ENCODE measurements at regions not wholly inside any gene's neighbourhood (a gene's known extent, or its start where the extent isn't known, plus 50 kb on each side); places are given as distances from the start of the nearest gene placed in this dataset.

DNA sequence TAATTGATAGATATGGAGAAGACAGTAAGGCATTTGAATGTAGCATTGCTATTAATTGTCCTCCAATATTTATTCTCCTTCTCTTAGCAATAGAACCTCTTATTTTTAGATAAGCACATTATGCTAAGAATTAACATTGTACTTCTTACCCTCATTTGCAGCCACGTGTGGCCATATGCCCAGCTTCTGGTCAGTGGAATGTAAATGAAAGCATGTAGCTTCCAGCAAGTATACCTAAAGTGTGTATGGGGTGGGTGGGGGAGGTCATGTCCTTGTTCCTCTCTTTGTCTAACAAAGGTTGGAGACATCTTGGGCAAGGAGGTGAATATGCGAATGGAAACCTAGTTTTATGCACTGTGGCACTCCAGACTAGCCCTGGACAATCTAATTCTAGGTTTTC, 133.6 kb upstream of the HMCN1 start:
- Histone ChIP-seq H3K4me2 (no peak overlapping the region), H2AFZ (no peak overlapping the region), H3K4me3 (no peak overlapping the region), H3K36me3 (replicated peaks; ENCODE audit: insufficient read depth, low read depth) (no peaks in the 10 kb centered on the region), H3K27me3 (no peaks in the 10 kb centered on the region), H4K20me1 (ENCODE audit: insufficient read depth, poor library complexity, severe bottlenecking) (no peaks in the 10 kb centered on the region), H3K9me2 (replicated peaks; ENCODE audit: insufficient read depth) (no peaks in the 10 kb centered on the region), H3K27ac (no peak overlapping the region), H3K79me2 (no peaks in the 10 kb centered on the region), H3K4me1 (ENCODE audit: insufficient read depth) (peaks cover under 1% of the 10 kb centered on the region), H3K9me3 (ENCODE audit: low read depth) (no peaks in the 10 kb centered on the region)
- DNase-seq (ENCODE audit: low spot score) = no peak
- 57% methylated on average over 2 of the region's 2 CpGs for WGBS (ENCODE audit: low lambda C conversion rate, missing lambda C conversion rate)
- TF ChIP-seq EZH2phosphoT487 (IDR thresholded peaks at IDR 0.05; ENCODE audit: low read depth, severe bottlenecking, unreplicated experiment) = no peak
- no peak for TF ChIP-seq EZH2 (IDR thresholded peaks at IDR 0.05; ENCODE audit: borderline replicate concordance)
- TF ChIP-seq, protein P1, sequence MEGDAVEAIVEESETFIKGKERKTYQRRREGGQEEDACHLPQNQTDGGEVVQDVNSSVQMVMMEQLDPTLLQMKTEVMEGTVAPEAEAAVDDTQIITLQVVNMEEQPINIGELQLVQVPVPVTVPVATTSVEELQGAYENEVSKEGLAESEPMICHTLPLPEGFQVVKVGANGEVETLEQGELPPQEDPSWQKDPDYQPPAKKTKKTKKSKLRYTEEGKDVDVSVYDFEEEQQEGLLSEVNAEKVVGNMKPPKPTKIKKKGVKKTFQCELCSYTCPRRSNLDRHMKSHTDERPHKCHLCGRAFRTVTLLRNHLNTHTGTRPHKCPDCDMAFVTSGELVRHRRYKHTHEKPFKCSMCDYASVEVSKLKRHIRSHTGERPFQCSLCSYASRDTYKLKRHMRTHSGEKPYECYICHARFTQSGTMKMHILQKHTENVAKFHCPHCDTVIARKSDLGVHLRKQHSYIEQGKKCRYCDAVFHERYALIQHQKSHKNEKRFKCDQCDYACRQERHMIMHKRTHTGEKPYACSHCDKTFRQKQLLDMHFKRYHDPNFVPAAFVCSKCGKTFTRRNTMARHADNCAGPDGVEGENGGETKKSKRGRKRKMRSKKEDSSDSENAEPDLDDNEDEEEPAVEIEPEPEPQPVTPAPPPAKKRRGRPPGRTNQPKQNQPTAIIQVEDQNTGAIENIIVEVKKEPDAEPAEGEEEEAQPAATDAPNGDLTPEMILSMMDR (IDR thresholded peaks at IDR 0.05; ENCODE audit: poor library complexity) = no peak

DNA sequence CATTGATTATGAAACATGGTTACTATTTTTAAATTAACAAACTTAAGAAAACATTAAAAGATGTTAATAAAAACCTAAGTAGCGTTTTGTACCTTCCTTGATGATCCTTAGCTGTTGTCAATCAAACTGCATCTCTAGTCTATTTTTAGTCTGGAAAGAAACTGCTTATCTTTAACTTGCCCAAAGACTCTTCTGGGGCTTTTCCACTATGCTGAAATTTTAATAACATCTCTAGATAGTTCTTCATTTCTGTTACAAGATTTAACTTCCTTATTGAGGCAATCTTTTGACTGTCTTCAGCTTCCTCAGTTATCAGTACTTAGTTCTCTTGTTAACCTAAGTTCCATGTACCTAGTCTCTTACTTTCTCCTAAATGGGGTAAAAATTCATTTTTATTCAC, 135.9 kb upstream of the HMCN1 start:
- no peak for DNase-seq (ENCODE audit: low spot score)
- no peak overlapping the region for H3K4me3 ChIP-seq
- no peak overlapping the region for H3K27ac ChIP-seq
- H3K9me2 ChIP-seq (replicated peaks; ENCODE audit: insufficient read depth) = no peaks in the 10 kb centered on the region
- H3K27me3 ChIP-seq = no peaks in the 10 kb centered on the region
- no peaks in the 10 kb centered on the region for H3K36me3 ChIP-seq (replicated peaks; ENCODE audit: insufficient read depth, low read depth)
- 76% methylated on average over 1 of the region's 1 CpG for WGBS (ENCODE audit: low lambda C conversion rate, missing lambda C conversion rate)
- no peak overlapping the region for H2AFZ ChIP-seq
- H3K4me2 ChIP-seq = no peak overlapping the region
- H3K79me2 ChIP-seq = no peaks in the 10 kb centered on the region
- H3K9me3 ChIP-seq (ENCODE audit: low read depth) = no peaks in the 10 kb centered on the region
- H4K20me1 ChIP-seq (ENCODE audit: insufficient read depth, poor library complexity, severe bottlenecking) = no peaks in the 10 kb centered on the region
- no peak for TF ChIP-seq EZH2phosphoT487 (IDR thresholded peaks at IDR 0.05; ENCODE audit: low read depth, severe bottlenecking, unreplicated experiment)
- TF ChIP-seq, protein P1 (IDR thresholded peaks at IDR 0.05; ENCODE audit: poor library complexity) = no peak
- TF ChIP-seq EZH2 (IDR thresholded peaks at IDR 0.05; ENCODE audit: borderline replicate concordance) = no peak
- peaks cover 19% of the 10 kb centered on the region for H3K4me1 ChIP-seq (ENCODE audit: insufficient read depth)

DNA sequence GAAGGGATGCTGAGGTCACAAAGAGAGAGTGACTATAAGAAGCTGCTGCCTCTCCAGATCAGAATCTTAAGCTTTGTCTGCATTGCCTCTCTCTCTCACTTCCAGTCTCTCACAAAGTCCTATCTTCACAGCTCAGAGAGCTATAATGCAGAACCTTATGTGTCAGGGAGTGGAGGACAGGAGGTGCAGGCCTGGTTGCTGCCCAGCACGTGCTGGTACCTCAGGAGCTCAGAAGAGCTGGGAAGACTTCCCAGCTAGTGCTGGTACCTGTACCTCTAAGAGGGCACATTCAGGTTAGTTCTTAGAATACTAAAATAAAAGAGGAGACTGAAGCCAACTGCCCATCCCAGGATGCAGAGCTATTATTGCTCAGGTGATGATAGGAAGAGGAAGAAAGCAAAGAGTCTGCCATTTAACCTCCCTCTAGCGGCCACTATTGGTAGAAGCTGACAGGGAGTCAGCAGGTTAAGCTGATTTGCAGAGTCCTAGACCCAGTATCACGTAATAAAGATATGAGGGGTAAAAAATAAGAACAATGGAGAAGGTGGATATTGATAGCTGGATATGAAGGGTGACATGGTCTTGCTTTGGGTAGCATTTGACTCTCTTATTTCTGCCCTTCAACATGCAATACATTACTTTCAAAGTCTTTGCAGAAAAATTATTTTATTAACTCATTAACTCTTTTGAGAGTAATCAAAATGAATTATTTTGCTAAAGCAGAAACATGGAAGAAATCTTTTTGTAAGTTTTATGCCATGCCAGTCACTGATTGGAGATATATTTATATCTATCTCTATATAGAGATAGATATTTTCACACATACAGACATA, 138.1 kb upstream of the HMCN1 start:
- Histone ChIP-seq H3K4me1 (ENCODE audit: insufficient read depth) (peaks cover 19% of the 10 kb centered on the region), H3K9me3 (ENCODE audit: low read depth) (no peaks in the 10 kb centered on the region), H3K4me3 (no peak overlapping the region), H3K79me2 (no peaks in the 10 kb centered on the region), H4K20me1 (ENCODE audit: insufficient read depth, poor library complexity, severe bottlenecking) (no peaks in the 10 kb centered on the region), H3K9me2 (replicated peaks; ENCODE audit: insufficient read depth) (no peaks in the 10 kb centered on the region), H3K36me3 (replicated peaks; ENCODE audit: insufficient read depth, low read depth) (no peaks in the 10 kb centered on the region), H2AFZ (peak overlapping the region; percentile 10), H3K4me2 (no peak overlapping the region), H3K27ac (peak overlapping the region; percentile 18), H3K27me3 (no peaks in the 10 kb centered on the region)
- 66% methylated on average over 3 of the region's 3 CpGs for WGBS (ENCODE audit: low lambda C conversion rate, missing lambda C conversion rate)
- peak; percentile 63 for DNase-seq (ENCODE audit: low spot score)
- TF ChIP-seq EZH2phosphoT487 (IDR thresholded peaks at IDR 0.05; ENCODE audit: low read depth, severe bottlenecking, unreplicated experiment) (no peak), EZH2 (IDR thresholded peaks at IDR 0.05; ENCODE audit: borderline replicate concordance) (no peak)
- TF ChIP-seq, protein P1 (IDR thresholded peaks at IDR 0.05; ENCODE audit: poor library complexity) = peak; percentile 59

Data from hepatocyte (in vitro differentiated cells).